GM18505 (cell line): ENCODE measurements at regions not wholly inside any gene's neighbourhood (a gene's known extent, or its start where the extent isn't known, plus 50 kb on each side); places are given as distances from the start of the nearest gene placed in this dataset.
A peak's percentile ranks its signal among the peaks of the same experiment; 100 is the strongest.

Source experiments
- ATAC-seq: cut with Tn5 transposase; IDR thresholded peaks from one replicate; pipeline ENCODE4 v1.9.1; 2021; ENCODE audit not compliant: unreplicated experiment
- POLR2A ChIP-seq: IDR thresholded peaks from 4 replicates; pipeline ENCODE4 v1.6.1; 2011; ENCODE audit warnings: borderline replicate concordance; ENCODE audit not compliant: insufficient read depth, insufficient read length; ENCODE audit errors: extremely low read depth

DNA sequence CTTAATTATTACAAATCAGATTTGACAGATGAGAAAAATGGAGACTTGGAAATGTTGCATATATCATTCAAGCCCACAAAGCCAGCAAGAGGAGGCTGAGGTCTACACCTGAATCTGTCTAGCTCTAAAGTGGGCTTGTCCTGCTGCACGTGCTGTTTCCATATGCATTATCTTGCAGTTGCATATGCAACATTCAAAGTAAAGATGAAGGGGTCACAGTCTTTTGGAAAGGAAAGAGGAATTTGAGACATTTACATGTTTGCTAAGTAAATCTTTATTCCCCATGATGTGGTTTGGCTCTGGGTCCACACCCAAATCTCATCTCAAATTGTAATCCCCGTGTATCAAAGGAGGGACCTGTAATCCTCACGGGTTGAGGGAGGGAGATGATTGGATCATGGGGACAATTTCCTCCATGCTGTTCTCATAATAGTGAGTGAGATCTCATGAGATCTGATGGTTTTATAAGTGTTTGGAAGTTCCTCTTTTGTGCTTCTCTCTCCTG is 98.3 kb downstream of the BACH1 start:
- TF ChIP-seq POLR2A: no peak
- no peak for ATAC-seq

DNA sequence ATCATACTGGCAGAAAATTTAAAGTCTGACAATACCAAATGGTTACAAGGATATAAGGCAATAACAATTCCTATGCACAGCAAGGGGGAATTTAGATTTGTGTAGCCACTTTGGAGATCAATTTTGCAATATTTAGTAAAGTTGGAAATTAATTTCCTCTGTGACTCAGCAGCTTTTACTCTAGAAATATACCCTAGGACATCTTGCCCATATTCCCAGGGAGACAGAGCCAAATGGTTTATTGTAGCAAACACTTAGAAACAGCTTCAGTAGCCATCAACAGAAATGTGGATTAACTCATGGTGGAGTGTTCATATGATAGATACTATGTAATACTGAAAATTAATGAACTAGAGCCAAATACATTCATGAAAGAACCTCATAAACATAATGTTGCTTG is 104.6 kb downstream of the BACH1 start:
- no peak for ATAC-seq
- TF ChIP-seq POLR2A: no peak

DNA sequence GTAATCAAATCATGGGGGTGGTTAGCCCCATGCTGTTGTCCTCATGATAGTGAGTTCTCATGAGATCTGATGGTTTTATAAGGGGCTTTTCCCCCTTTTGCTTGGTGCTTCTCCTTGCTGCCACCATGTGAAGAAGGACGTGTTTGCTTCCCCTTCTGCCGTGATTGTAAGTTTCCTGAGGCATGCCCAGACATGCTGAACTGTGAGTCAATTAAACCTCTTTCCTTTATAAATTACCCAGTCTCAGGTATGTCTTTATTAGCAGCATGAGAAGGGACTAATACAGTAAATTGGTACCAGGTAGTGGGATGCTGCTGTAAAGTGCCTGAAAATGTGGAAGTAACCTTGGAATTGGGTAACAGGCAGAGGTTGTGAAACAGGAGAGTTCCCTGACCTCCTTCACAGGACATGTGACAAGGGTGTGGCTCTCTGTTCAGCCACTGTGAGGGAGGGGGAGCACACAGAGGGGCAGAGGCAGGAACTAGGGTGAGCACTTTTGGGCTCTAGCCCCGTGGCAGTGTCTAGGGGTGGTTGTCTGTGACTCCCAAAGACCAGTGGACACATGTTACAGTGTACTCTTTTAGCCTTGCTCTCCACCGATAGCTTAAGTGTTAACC is 105.3 kb downstream of the BACH1 start:
- ATAC-seq: no peak
- no peak for TF ChIP-seq POLR2A

DNA sequence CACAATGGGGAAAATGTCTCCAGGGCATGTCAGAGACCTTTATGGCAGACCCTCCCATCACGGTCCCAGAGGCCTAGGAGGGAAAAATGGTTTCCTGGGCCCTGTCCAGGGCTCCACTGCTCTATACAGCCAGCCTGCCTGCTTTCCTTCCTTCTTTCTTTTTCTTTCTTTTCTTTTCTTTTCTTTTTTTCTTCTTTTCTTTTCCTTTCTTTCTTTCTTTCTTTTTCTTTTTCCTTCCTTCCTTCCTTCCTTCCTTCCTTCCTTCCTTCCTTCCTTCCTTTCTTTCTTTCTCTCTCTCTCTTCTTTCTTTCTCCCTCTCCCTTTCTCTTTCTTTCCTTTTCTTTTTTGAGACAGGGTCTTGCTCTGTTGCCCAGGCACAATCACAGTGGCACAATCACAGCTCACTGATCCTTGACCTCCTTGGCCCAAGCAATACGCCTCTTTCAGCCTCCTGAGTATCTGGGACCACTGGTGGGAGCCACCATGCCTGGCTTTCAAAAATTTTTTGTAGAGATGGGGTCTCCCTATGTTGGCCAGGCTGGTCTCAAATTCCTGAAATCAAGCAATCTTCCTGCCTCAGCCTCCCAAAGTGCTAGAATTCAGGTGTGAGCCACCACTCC is 106.9 kb downstream of the BACH1 start:
- TF ChIP-seq POLR2A: no peak
- no peak for ATAC-seq

DNA sequence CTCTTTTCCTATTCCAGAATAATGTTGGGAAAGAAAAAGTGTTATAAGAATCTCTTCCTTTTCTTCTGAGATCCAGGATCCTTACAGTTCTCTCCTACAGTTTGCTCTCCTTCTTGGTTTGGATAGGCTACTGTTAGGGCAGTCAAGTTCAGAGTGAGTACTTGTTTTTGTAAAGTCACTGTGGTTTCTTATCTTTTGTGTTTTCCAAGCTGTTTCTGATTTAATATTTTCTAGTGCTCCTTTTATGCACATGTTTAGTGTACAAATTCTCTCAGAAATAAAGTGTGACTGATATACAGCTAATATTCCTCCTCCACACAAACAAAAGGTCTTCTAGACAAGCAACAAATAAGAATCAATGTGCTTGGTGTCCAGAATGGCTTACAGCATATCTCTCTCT is 107.7 kb downstream of the BACH1 start:
- no peak for TF ChIP-seq POLR2A
- ATAC-seq: no peak

DNA sequence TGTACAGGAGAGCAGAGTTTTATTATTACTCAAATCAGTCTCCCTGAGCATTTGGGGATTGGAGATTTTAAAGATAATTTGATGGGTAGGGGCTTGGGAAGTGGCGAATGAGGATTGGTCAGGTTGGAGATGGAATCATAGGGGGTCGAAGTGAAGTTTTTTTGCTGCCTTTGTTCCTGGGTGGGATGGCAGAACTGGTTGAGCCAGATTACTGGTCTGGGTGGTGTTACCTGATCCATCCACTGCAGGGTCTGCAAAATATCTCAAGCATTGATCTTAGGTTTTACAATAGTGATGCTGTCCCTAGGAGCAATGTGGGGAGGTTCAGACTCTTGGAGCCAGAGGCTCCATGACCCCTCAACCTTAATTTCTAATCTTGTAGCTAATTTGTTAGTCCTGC is 108.8 kb downstream of the BACH1 start:
- no peak for ATAC-seq
- TF ChIP-seq POLR2A: no peak

DNA sequence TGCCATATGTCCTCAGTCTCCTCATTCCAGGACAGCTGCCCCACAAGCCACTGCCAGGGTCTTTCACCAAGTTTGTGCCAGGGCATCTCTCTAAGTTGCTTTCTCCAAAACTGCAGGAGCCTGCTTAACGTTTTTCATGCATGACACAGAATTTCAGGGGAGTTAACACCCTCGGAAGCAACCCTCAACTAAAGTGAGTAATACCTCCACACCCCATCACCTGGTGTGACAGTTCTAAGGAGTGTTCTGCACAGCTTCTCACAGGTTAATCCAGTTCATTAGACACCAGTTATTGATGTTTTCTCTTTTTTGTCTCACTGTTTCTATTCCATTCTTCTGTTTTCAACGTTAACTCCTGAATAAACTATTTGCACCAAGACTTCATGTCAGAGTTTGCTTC is 115.0 kb downstream of the BACH1 start:
- no peak for ATAC-seq
- no peak for TF ChIP-seq POLR2A

GRCh38 chr21:29416268-29416667 is 117.5 kb downstream of the BACH1 start:
- no peak for ATAC-seq
- TF ChIP-seq POLR2A: no peak

- peak; percentile 93 for ATAC-seq
- TF ChIP-seq POLR2A: no peak
Measured at GRCh38 chr21:29418813-29419212, 120.1 kb downstream of the BACH1 start.

DNA sequence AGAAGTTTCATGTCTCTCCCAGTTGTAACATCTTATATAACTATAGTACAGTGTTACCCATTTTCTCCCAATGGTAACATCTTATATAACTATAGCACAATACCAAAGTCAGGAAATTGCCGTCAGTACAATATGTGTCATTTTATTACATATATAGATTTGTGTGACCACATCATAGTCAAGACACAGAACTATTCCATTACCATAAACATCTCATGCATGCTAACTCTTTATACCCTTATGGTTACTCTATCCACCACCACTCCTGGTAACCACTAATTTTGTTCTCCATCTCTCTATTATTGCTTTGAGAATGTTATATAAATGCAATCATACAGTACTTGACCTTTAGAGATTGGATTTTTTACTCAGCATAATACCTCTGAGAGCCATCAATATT is 120.7 kb downstream of the BACH1 start:
- no peak for ATAC-seq
- TF ChIP-seq POLR2A: no peak

DNA sequence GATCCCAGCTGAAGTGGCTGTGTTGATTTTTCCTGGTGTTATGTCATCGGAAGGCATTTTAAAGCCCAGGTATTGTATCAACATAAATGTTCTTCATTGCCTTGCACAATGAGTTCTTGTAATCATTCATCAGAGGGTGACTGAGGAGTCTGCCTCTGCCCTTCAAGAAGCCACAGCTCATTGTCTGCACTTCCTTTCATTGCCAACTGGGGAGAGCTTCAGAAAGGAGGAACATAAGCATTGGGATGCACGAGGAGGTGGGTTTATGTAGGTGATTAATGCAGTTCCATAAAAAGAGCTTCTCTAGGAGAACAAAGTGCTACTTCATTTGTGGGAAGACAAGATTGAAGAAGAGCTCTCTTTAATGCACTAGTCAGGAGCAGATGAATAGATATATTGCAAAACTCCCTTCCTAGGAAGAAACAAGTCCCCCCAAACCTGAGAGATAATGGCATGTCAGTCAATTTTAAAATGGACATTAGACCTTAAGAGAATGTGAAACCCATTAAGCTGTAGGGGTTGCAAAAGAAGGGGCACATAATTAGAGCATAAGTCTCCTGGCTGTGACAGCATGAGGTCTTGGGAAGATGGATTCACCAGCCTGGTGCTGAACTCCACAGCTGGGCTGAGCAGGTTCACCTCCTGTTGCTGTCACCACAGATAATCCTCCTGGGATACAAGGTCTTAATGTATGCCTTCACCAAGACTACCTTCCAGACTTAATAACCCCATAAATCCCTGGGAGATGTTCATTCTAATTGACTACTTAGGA is 124.6 kb downstream of the BACH1 start:
- TF ChIP-seq POLR2A: no peak
- no peak for ATAC-seq

DNA sequence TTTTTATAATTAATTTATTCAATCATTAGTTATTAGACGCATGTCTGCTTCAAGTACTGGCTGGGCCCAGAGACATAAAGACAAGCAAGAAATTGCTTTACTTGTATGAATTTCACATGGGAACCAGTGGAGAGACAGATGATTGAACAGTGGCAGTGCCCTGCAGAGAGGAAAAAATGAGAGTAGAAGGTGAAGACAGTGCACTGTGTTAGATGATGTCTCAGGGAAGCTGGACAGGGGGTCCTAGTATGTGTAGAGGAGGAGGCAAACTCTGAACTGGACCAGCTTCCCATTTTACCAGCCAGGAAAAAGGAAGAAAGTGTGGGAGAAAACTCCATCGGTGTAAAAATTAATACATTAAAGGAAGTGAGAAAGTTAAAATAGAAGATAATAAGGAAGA is 126.0 kb downstream of the BACH1 start:
- ATAC-seq: no peak
- TF ChIP-seq POLR2A: no peak

DNA sequence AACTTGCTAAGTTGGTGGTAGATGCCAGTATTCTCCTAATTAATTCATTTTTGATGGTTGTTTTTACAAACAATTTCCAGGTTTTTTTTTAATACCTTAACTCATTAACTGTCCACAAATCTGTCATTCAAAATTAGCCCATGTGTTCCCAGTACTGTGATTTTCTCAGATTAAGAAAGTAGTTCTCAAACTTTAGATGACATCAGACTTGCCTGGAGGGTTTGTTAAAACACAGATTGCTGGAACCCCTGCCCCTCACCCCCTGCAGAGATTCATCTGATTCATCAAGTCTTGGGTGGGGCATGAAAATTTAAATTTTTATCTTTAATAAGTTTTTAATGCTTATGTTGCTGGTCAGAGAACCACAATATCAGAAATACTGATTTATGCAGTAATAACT is 130.5 kb downstream of the BACH1 start:
- ATAC-seq: no peak
- no peak for TF ChIP-seq POLR2A

DNA sequence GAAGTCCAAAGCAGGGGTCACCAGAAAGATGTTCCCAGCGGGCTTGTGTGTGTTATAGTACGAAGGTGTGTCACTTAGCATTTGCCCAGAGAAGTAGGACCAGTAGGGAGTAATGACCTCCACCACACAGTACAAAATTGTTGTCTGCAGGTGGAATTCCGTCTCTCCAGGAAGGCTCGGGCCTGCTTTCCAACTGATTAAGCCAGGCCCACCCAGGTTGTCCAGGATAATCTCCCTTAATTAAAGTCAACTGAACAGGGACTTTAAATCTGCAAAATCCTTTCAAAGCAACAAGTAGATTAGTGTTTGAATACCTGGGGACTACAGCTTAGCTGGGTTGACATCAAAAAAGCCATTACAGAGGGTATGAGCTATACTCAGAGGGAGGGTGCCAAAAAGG is 131.3 kb downstream of the BACH1 start:
- no peak for ATAC-seq
- TF ChIP-seq POLR2A: no peak
